Loucy (cell line): ENCODE measurements at regions not wholly inside any gene's neighbourhood (a gene's known extent, or its start where the extent isn't known, plus 50 kb on each side); places are given as distances from the start of the nearest gene placed in this dataset.

Experiments
- H2AFZ ChIP-seq: fragments of 200-600 bp; sonication (generic); 2 replicates; pipeline ENCODE4 v1.6.0; 2016; ENCODE audit warnings: antibody characterized with exemption, mild to moderate bottlenecking, low read length, moderate library complexity
- H3F3A ChIP-seq: fragments of 200-600 bp; 2 replicates; pipeline ENCODE4 v1.6.0; 2016; ENCODE audit warnings: antibody characterized with exemption, low read depth, mild to moderate bottlenecking
- H3K27me3 ChIP-seq: fragments of 200-600 bp; sonication (generic); 2 replicates; pipeline ENCODE4 v1.6.1; 2014; ENCODE audit warnings: low read length, mild to moderate bottlenecking; ENCODE audit not compliant: insufficient read depth, poor library complexity, severe bottlenecking
- H3K36me3 ChIP-seq: fragments of 200-600 bp; sonication (generic); 2 replicates; pipeline ENCODE4 v1.6.1; 2016; ENCODE audit warnings: low read length; ENCODE audit not compliant: insufficient read depth
- H3K4me1 ChIP-seq: fragments of 200-600 bp; sonication (generic); 2 replicates; pipeline ENCODE4 v1.5.1; 2014; ENCODE audit warnings: low read length, mild to moderate bottlenecking; ENCODE audit not compliant: insufficient read depth, poor library complexity, severe bottlenecking
- H3K4me2 ChIP-seq: fragments of 200-600 bp; sonication (generic); 2 replicates; pipeline ENCODE4 v1.6.0; 2014; ENCODE audit warnings: antibody characterized with exemption, low read length, low read depth, mild to moderate bottlenecking; ENCODE audit not compliant: poor library complexity, severe bottlenecking
- H3K4me3 ChIP-seq: fragments of 200-600 bp; sonication (generic); 2 replicates; pipeline ENCODE4 v1.5.1; 2014; ENCODE audit warnings: low read length, mild to moderate bottlenecking, mixed read lengths; ENCODE audit not compliant: poor library complexity, severe bottlenecking
- H3K79me2 ChIP-seq: fragments of 200-600 bp; sonication (generic); 2 replicates; pipeline ENCODE4 v1.6.1; 2014; ENCODE audit warnings: low read length; ENCODE audit not compliant: insufficient read depth
- H3K9ac ChIP-seq: fragments of 200-600 bp; sonication (generic); 2 replicates; pipeline ENCODE4 v1.6.0; 2014; ENCODE audit warnings: mild to moderate bottlenecking, low read depth, low read length, moderate library complexity; ENCODE audit not compliant: poor library complexity, severe bottlenecking
- H3K9me2 ChIP-seq: fragments of 200-600 bp; sonication (generic); replicated peaks from 2 replicates; pipeline ENCODE4 v1.6.1; 2016; ENCODE audit warnings: low read depth, low read length, mixed read lengths
- H3K9me3 ChIP-seq: fragments of 200-600 bp; sonication (generic); 2 replicates; pipeline ENCODE4 v1.6.1; 2014; ENCODE audit warnings: mild to moderate bottlenecking, antibody characterized with exemption, low read length, low read depth; ENCODE audit not compliant: insufficient read depth
- H4K20me1 ChIP-seq: fragments of 200-600 bp; sonication (generic); 2 replicates; pipeline ENCODE4 v1.6.0; 2014; ENCODE audit warnings: antibody characterized with exemption, low read length, mild to moderate bottlenecking; ENCODE audit not compliant: insufficient read depth, poor library complexity, severe bottlenecking
- EZH2phosphoT487 ChIP-seq: fragments of 200-600 bp; IDR thresholded peaks from 2 replicates; pipeline ENCODE4 v1.6.1; 2018; ENCODE audit warnings: antibody characterized with exemption, mild to moderate bottlenecking, moderate library complexity, borderline replicate concordance
- TF ChIP-seq, protein P1 (sequence below): fragments of 200-600 bp; sonication (generic); conservative IDR thresholded peaks from 2 replicates; pipeline ENCODE4 v1.5.1; 2014; ENCODE audit warnings: mild to moderate bottlenecking, antibody characterized with exemption, low read length

DNA sequence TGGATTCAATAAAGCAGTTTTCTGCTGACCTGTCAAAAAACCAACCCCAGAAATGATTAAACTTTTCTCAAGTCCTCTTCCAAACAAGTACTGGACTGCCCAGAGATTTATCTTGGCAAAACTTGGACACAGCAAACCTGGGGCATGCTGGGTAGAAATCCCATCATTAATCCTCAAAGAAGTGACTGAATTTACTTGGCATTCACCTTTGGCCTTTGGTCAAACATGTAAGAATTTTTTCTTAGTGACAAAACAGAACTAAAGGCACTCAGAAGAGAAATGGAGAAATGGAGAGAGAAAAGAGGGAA, 248.6 kb upstream of the NREP start:
- no peak overlapping the region for H2AFZ ChIP-seq
- H3K4me3 ChIP-seq, result no peak overlapping the region
- H3K4me1 ChIP-seq, result peaks cover 5% of the 10 kb centered on the region
- no peaks in the 10 kb centered on the region for H3K36me3 ChIP-seq
- no peaks in the 10 kb centered on the region for H3K27me3 ChIP-seq
- H3K9me3 ChIP-seq, result no peaks in the 10 kb centered on the region
- no peaks in the 10 kb centered on the region for H4K20me1 ChIP-seq
- no peaks in the 10 kb centered on the region for H3F3A ChIP-seq
- no peak for TF ChIP-seq EZH2phosphoT487
- TF ChIP-seq, protein P1, sequence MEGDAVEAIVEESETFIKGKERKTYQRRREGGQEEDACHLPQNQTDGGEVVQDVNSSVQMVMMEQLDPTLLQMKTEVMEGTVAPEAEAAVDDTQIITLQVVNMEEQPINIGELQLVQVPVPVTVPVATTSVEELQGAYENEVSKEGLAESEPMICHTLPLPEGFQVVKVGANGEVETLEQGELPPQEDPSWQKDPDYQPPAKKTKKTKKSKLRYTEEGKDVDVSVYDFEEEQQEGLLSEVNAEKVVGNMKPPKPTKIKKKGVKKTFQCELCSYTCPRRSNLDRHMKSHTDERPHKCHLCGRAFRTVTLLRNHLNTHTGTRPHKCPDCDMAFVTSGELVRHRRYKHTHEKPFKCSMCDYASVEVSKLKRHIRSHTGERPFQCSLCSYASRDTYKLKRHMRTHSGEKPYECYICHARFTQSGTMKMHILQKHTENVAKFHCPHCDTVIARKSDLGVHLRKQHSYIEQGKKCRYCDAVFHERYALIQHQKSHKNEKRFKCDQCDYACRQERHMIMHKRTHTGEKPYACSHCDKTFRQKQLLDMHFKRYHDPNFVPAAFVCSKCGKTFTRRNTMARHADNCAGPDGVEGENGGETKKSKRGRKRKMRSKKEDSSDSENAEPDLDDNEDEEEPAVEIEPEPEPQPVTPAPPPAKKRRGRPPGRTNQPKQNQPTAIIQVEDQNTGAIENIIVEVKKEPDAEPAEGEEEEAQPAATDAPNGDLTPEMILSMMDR, result no peak
- no peak overlapping the region for H3K9ac ChIP-seq
- H3K4me2 ChIP-seq, result no peak overlapping the region
- no peaks in the 10 kb centered on the region for H3K79me2 ChIP-seq
- H3K9me2 ChIP-seq, result no peaks in the 10 kb centered on the region

DNA sequence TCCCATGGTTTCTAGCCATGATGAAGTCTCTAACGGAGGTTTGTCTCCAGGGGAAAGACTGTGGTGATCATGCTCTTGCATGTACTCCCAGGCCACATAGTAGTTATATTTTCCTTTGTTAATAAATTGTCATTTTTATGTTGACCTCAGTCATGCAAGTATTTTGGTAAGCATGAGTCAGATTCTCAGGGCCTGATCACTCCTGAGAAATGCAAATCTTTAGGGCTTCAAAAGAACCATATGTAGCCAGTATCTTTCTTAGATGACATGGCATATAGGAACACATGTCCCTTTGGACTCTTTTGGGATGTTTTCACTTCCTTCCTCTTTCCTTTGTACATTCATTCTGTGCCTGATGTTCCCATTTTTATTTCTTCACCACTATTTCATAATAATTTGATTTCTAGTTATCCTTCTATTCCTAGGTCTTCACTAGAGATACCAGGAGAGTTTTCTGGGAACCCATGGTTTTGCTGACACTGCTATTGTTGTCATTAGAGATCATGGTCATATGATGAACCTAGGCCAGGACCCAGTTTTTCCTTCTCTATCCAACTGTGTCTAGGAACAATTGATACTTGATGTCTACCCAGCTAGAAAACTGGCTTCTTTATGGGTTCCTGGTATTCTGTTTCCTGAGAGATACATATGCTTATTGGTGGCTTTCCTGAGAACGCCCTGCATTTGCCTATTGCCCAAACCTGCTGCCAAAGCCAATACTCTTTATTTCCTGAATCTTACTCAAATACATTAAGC, 248.1 kb upstream of the NREP start:
- H3K27me3 ChIP-seq, result no peaks in the 10 kb centered on the region
- no peak overlapping the region for H3K9ac ChIP-seq
- no peak overlapping the region for H3K4me3 ChIP-seq
- no peaks in the 10 kb centered on the region for H3K36me3 ChIP-seq
- H3K4me2 ChIP-seq, result no peak overlapping the region
- H3K9me3 ChIP-seq, result no peaks in the 10 kb centered on the region
- TF ChIP-seq, protein P1, result no peak
- TF ChIP-seq EZH2phosphoT487, result no peak
- no peaks in the 10 kb centered on the region for H4K20me1 ChIP-seq
- H3K4me1 ChIP-seq, result peaks cover 5% of the 10 kb centered on the region
- no peak overlapping the region for H2AFZ ChIP-seq
- no peaks in the 10 kb centered on the region for H3F3A ChIP-seq
- H3K79me2 ChIP-seq, result no peaks in the 10 kb centered on the region
- no peaks in the 10 kb centered on the region for H3K9me2 ChIP-seq

GRCh38 chr5:112002376-112002775, 245.4 kb upstream of the NREP start:
- Histone ChIP-seq H2AFZ (no peak overlapping the region), H3K4me2 (no peak overlapping the region), H3F3A (no peaks in the 10 kb centered on the region), H3K79me2 (no peaks in the 10 kb centered on the region), H3K4me1 (peaks cover 5% of the 10 kb centered on the region), H4K20me1 (no peaks in the 10 kb centered on the region), H3K9ac (no peak overlapping the region), H3K9me3 (no peaks in the 10 kb centered on the region), H3K36me3 (no peaks in the 10 kb centered on the region), H3K9me2 (no peaks in the 10 kb centered on the region), H3K4me3 (no peak overlapping the region), H3K27me3 (no peaks in the 10 kb centered on the region)
- TF ChIP-seq, protein P1, result no peak
- no peak for TF ChIP-seq EZH2phosphoT487
